ENCODE measurements at regions not wholly inside any gene's neighbourhood (a gene's known extent, or its start where the extent isn't known, plus 50 kb on each side); places are given as distances from the start of the nearest gene placed in this dataset.

- Histone ChIP-seq H3K27me3 (no peaks in the 10 kb centered on the region), H3K9me3 (no peaks in the 10 kb centered on the region), H3K27ac (no peak overlapping the region), H3K4me3 (no peak overlapping the region), H3K36me3 (no peaks in the 10 kb centered on the region), H3K4me1 (no peaks in the 10 kb centered on the region)
- TF ChIP-seq POLR2AphosphoS5 (IDR thresholded peaks at IDR 0.05) (no peak), CTCF (IDR thresholded peaks at IDR 0.05) (no peak), POLR2A (IDR thresholded peaks at IDR 0.05) (no peak)
- intact Hi-C loops (cut with DNase I; ENCODE audit: low total_unique reads), result no loop called here
- no peak for DNase-seq (ENCODE audit: low spot score in 2 of 2)
Observed at GRCh38 chr3:6531153-6531552, 329.8 kb upstream of the GRM7 start.

GRCh38 chr3:6532101-6532500 lies 328.8 kb upstream of the GRM7 start:
- intact Hi-C loops (cut with DNase I; ENCODE audit: low total_unique reads), result no loop called here
- no peak for TF ChIP-seq POLR2AphosphoS5 (IDR thresholded peaks at IDR 0.05)
- TF ChIP-seq POLR2A (IDR thresholded peaks at IDR 0.05), result no peak
- no peak for TF ChIP-seq CTCF (IDR thresholded peaks at IDR 0.05)
- Histone ChIP-seq H3K4me3 (no peak overlapping the region), H3K9me3 (no peaks in the 10 kb centered on the region), H3K27ac (no peak overlapping the region), H3K27me3 (no peaks in the 10 kb centered on the region), H3K4me1 (no peaks in the 10 kb centered on the region), H3K36me3 (no peaks in the 10 kb centered on the region)
- DNase-seq (ENCODE audit: low spot score in 2 of 2), result no peak

- Histone ChIP-seq H3K27ac (no peak overlapping the region), H3K4me3 (no peak overlapping the region), H3K36me3 (no peaks in the 10 kb centered on the region), H3K27me3 (no peaks in the 10 kb centered on the region), H3K4me1 (no peaks in the 10 kb centered on the region), H3K9me3 (peaks cover 0 to 14% of the 10 kb centered on the region in 2 donors)
- TF ChIP-seq POLR2AphosphoS5 (IDR thresholded peaks at IDR 0.05) (no peak), CTCF (IDR thresholded peaks at IDR 0.05) (no peak), POLR2A (IDR thresholded peaks at IDR 0.05) (no peak)
- DNase-seq (ENCODE audit: low spot score in 2 of 2), result no peak
- intact Hi-C loops (cut with DNase I; ENCODE audit: low total_unique reads), result no loop called here
Observed at GRCh38 chr3:6540981-6541380, 319.9 kb upstream of the GRM7 start.

GRCh38 chr3:6542795-6543194 lies 318.1 kb upstream of the GRM7 start:
- DNase-seq (ENCODE audit: low spot score in 2 of 2), result no peak
- Histone ChIP-seq H3K27ac (no peak overlapping the region), H3K9me3 (peaks cover 0 to 9% of the 10 kb centered on the region in 2 donors), H3K36me3 (no peaks in the 10 kb centered on the region), H3K27me3 (no peaks in the 10 kb centered on the region), H3K4me3 (no peak overlapping the region), H3K4me1 (no peaks in the 10 kb centered on the region)
- intact Hi-C loops (cut with DNase I; ENCODE audit: low total_unique reads), result no loop called here
- TF ChIP-seq POLR2A (IDR thresholded peaks at IDR 0.05) (no peak), POLR2AphosphoS5 (IDR thresholded peaks at IDR 0.05) (no peak), CTCF (IDR thresholded peaks at IDR 0.05) (no peak)

- DNase-seq (ENCODE audit: low spot score in 2 of 2), result no peak
- TF ChIP-seq POLR2AphosphoS5 (IDR thresholded peaks at IDR 0.05) (no peak), POLR2A (IDR thresholded peaks at IDR 0.05) (no peak), CTCF (IDR thresholded peaks at IDR 0.05) (no peak)
- Histone ChIP-seq H3K36me3 (no peaks in the 10 kb centered on the region), H3K4me1 (no peaks in the 10 kb centered on the region), H3K9me3 (peaks cover 11 to 27% of the 10 kb centered on the region in 2 donors), H3K4me3 (no peak overlapping the region), H3K27me3 (no peaks in the 10 kb centered on the region), H3K27ac (no peak overlapping the region)
- intact Hi-C loops (cut with DNase I; ENCODE audit: low total_unique reads), result no loop called here
Observed at GRCh38 chr3:6549296-6549695, 311.6 kb upstream of the GRM7 start.
